CD4-positive, CD25-positive, alpha-beta regulatory T cell (primary cell): ENCODE measurements at regions not wholly inside any gene's neighbourhood (a gene's known extent, or its start where the extent isn't known, plus 50 kb on each side); places are given as distances from the start of the nearest gene placed in this dataset.

ENCODE experiments used
- ATAC-seq, 2 donors: fragments of 150-1000 bp; cut with Tn5 transposase; one replicate each; pipeline ENCODE4 v1.10.0; 2021; ENCODE audit warnings: low read depth in 2 of 2, moderate number of reproducible peaks in 2 of 2, moderate library complexity in 1 of 2
- DNase-seq, 3 donors: peaks; one replicate each; pipeline versions ENCODE4 v3.0.0 to v3.0.0-alpha.2; 2012 to 2022; ENCODE audit warnings: mixed read lengths in 1 of 3
- H3K27ac ChIP-seq: one replicate; pipeline ENCODE4 v1.7.0; 2013; ENCODE audit warnings: mild to moderate bottlenecking, low read length; ENCODE audit not compliant: insufficient read depth, poor library complexity, severe bottlenecking
- H3K27me3 ChIP-seq: one replicate; pipeline ENCODE4 v1.7.0; 2013; ENCODE audit warnings: low read length; ENCODE audit not compliant: control insufficient read depth, insufficient read depth
- H3K36me3 ChIP-seq: one replicate; pipeline ENCODE4 v1.7.0; 2013; ENCODE audit warnings: mild to moderate bottlenecking, low read length, moderate library complexity; ENCODE audit not compliant: control insufficient read depth, insufficient read depth
- H3K4me1 ChIP-seq: 2 replicates; pipeline ENCODE4 v1.7.0; 2013; ENCODE audit warnings: mild to moderate bottlenecking, low read length; ENCODE audit not compliant: insufficient read depth, control insufficient read depth, poor library complexity, severe bottlenecking
- H3K4me3 ChIP-seq: one replicate; pipeline ENCODE4 v1.7.0; 2013; ENCODE audit warnings: low read depth, mild to moderate bottlenecking, low read length, moderate library complexity
- H3K9me3 ChIP-seq, 2 experiments: 1 replicate in 1 of 2; 2 replicates in 1 of 2; pipeline ENCODE4 v1.7.0; 2013; ENCODE audit warnings: low read length in 2 of 2, mild to moderate bottlenecking in 1 of 2, moderate library complexity in 1 of 2; ENCODE audit not compliant: control insufficient read depth in 2 of 2
- H3K27ac Mint-ChIP-seq, 3 donors: one replicate each; pipeline ENCODE4 v1.8.0; 2020 to 2022; ENCODE audit warnings: mild to moderate bottlenecking in 3 of 3, mixed read lengths in 3 of 3, moderate library complexity in 2 of 3
- H3K27me3 Mint-ChIP-seq: one replicate; pipeline ENCODE4 v1.8.0; 2022; ENCODE audit warnings: mild to moderate bottlenecking, mixed read lengths
- H3K36me3 Mint-ChIP-seq: one replicate; pipeline ENCODE4 v1.8.0; 2020; ENCODE audit warnings: mixed read lengths
- H3K4me1 Mint-ChIP-seq, 4 donors: one replicate each; pipeline ENCODE4 v1.8.0; 2020 to 2022; ENCODE audit warnings: mixed read lengths in 4 of 4, mild to moderate bottlenecking in 1 of 4
- H3K4me3 Mint-ChIP-seq, 4 donors: one replicate each; pipeline ENCODE4 v1.8.0; 2020 to 2022; ENCODE audit warnings: mild to moderate bottlenecking in 4 of 4, mixed read lengths in 4 of 4, moderate library complexity in 3 of 4
- H3K9me3 Mint-ChIP-seq, 7 donors: one replicate each; pipeline ENCODE4 v1.8.0; 2020 to 2022; ENCODE audit warnings: mixed read lengths in 7 of 7, mild to moderate bottlenecking in 3 of 7, moderate library complexity in 2 of 7

GRCh38 chr4:152176627-152177214 lies 359.2 kb downstream of the FBXW7 start:
- Mint-ChIP-seq H3K4me3 (no peak overlapping the region), H3K36me3 (no peaks in the 10 kb centered on the region), H3K27ac (no peak overlapping the region), H3K9me3 (peaks cover 0 to 2% (median 0%) of the 10 kb centered on the region in 7 donors), H3K4me1 (peaks cover 0 to 11% (median 1%) of the 10 kb centered on the region in 4 donors), H3K27me3 (peaks cover 6% of the 10 kb centered on the region)
- H3K27me3 ChIP-seq: no peaks in the 10 kb centered on the region
- ATAC-seq (no peak), DNase-seq (no peak)
- no peak overlapping the region for H3K4me3 ChIP-seq
- H3K27ac ChIP-seq: no peak overlapping the region
- no peaks in the 10 kb centered on the region for H3K9me3 ChIP-seq
- no peaks in the 10 kb centered on the region for H3K4me1 ChIP-seq
- no peaks in the 10 kb centered on the region for H3K36me3 ChIP-seq

DNA sequence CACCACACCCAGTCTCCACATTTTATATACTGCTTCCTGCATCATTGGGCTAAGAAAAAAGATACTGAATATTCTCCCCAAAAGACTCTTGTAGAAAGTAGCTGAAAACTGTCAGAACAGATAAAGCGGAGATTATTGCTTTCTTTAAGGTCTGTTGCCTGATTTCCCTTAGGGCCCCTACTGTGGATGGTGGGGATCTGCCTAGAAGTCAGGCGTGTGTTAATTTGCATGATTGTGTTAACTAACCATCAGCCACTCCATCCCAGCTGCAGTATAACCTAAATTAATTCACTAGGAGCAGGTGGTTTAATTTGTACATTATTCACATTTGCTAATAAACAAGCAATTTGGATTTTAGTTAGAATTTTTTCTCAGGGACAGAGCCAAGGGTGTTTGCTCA lies 360.3 kb downstream of the FBXW7 start:
- H3K36me3 ChIP-seq: no peaks in the 10 kb centered on the region
- Mint-ChIP-seq H3K27me3 (peaks cover 6% of the 10 kb centered on the region), H3K9me3 (peaks cover 0 to 2% (median 0%) of the 10 kb centered on the region in 7 donors), H3K27ac (no peak overlapping the region), H3K4me3 (no peak overlapping the region), H3K4me1 (peaks cover 0 to 11% (median 1%) of the 10 kb centered on the region in 4 donors), H3K36me3 (no peaks in the 10 kb centered on the region)
- ATAC-seq: no peak
- H3K4me1 ChIP-seq: no peaks in the 10 kb centered on the region
- no peak overlapping the region for H3K27ac ChIP-seq
- DNase-seq: no peak
- no peak overlapping the region for H3K4me3 ChIP-seq
- no peaks in the 10 kb centered on the region for H3K27me3 ChIP-seq
- no peaks in the 10 kb centered on the region for H3K9me3 ChIP-seq

DNA sequence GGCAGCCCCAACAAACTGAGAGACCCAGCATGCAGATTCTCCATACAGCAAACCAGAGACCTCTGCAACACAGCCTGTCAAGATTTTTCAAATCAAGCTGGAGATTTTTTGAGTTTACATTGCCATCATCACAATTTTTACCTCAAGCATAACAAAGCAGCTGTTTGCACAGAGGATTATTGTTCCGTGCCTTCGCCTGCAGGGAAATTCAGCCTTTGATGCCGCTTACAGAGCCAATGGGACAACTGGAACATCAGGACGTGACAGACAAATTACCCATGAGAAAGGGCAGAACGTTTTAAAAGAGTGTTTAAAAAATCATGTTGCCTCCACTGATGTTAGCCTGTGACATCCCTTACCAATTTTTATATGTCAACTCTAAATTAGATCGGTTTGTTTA lies 363.7 kb downstream of the FBXW7 start:
- no peaks in the 10 kb centered on the region for H3K9me3 ChIP-seq
- H3K36me3 ChIP-seq: no peaks in the 10 kb centered on the region
- no peak overlapping the region for H3K27ac ChIP-seq
- Mint-ChIP-seq H3K27ac (no peak overlapping the region), H3K4me1 (peaks cover 0 to 3% (median 0%) of the 10 kb centered on the region in 4 donors), H3K27me3 (peaks cover 15% of the 10 kb centered on the region), H3K9me3 (peaks cover 0 to 2% (median 0%) of the 10 kb centered on the region in 7 donors), H3K4me3 (no peak overlapping the region), H3K36me3 (no peaks in the 10 kb centered on the region)
- no peak overlapping the region for H3K4me3 ChIP-seq
- no peak for ATAC-seq
- no peaks in the 10 kb centered on the region for H3K4me1 ChIP-seq
- H3K27me3 ChIP-seq: no peaks in the 10 kb centered on the region
- DNase-seq: no peak

DNA sequence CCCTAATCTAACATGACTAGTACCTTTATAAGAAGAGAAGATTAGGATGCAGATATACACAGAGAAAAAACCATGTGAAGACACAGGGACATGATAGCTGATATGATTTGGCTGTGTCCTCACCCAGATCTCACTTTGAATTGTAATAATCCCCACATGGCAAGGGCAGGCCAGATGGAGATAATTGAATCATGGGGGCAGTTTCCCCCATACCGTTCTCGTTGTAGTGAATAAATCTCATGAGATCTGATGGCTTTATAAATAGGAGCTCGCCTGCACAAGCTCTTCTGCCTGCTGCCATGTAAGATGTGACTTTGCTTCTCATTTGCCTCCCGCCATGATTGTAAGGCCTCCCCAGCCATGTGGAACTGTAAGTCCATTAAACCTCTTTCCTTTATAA lies 364.3 kb downstream of the FBXW7 start:
- Mint-ChIP-seq H3K36me3 (no peaks in the 10 kb centered on the region), H3K4me3 (no peak overlapping the region)

GRCh38 chr4:152169683-152170082 lies 366.2 kb downstream of the FBXW7 start:
- H3K36me3 Mint-ChIP-seq: no peaks in the 10 kb centered on the region
- no peaks in the 10 kb centered on the region for H3K4me1 ChIP-seq
- no peak overlapping the region for H3K27ac ChIP-seq
- no peaks in the 10 kb centered on the region for H3K36me3 ChIP-seq
- ATAC-seq (no peak), DNase-seq (no peak)
- no peak overlapping the region for H3K4me3 ChIP-seq
- no peak overlapping the region for H3K4me3 Mint-ChIP-seq
- H3K27me3 Mint-ChIP-seq: peaks cover 17% of the 10 kb centered on the region
- peaks cover under 1% of the 10 kb centered on the region for H3K27me3 ChIP-seq
- peak overlapping the region in 1 of 3 donors; percentile 26 for H3K27ac Mint-ChIP-seq
- no peaks in the 10 kb centered on the region for H3K4me1 Mint-ChIP-seq
- no peaks in the 10 kb centered on the region for H3K9me3 ChIP-seq
- peaks cover 0 to 3% (median 0%) of the 10 kb centered on the region in 7 donors for H3K9me3 Mint-ChIP-seq

More for the DNA sequence above, 364.3 kb downstream of the FBXW7 start:
- Mint-ChIP-seq H3K27ac (no peak overlapping the region), H3K4me1 (peaks cover 0 to 3% (median 0%) of the 10 kb centered on the region in 4 donors), H3K9me3 (peaks cover 0 to 2% (median 0%) of the 10 kb centered on the region in 7 donors), H3K27me3 (peaks cover 17% of the 10 kb centered on the region)
- Histone ChIP-seq H3K36me3 (no peaks in the 10 kb centered on the region), H3K27me3 (no peaks in the 10 kb centered on the region), H3K4me1 (no peaks in the 10 kb centered on the region), H3K4me3 (no peak overlapping the region), H3K9me3 (no peaks in the 10 kb centered on the region), H3K27ac (no peak overlapping the region)
- no peak for ATAC-seq
- no peak for DNase-seq

DNA sequence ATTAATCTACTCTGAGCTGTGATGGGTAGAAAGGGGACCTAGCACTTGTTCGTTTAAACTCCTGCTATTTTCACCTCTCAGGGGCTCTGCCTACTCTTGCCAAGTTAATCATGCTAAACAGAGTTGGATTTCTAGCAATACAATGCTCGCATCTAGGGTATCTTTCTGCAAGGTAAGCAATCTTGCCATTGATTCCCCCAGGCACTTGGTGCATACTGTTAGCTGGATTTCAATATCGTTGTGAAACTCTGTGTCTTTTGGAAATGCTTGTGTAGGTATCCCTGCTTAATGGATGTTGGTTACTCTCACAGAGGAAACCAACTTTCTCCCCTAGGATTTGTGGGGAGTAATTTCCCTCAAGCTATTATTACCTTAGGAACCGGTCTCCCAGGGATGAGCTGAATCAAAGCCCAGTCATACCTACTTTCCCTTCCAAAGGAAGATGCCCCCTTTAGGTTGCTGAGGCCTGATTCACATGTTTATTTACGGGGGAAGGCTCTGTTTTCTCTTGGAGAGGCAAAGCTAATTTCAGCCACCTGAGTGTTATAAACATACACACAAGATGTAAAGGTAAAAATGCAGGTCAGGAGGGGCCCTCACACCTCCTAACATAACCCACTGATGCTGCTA lies 366.8 kb downstream of the FBXW7 start:
- Mint-ChIP-seq H3K27ac (peak overlapping the region in 1 of 3 donors; percentile 26), H3K27me3 (peaks cover 21% of the 10 kb centered on the region), H3K9me3 (peaks cover 0 to 4% (median 0%) of the 10 kb centered on the region in 7 donors), H3K4me3 (no peak overlapping the region), H3K4me1 (no peaks in the 10 kb centered on the region), H3K36me3 (no peaks in the 10 kb centered on the region)
- H3K36me3 ChIP-seq: no peaks in the 10 kb centered on the region
- H3K27ac ChIP-seq: no peak overlapping the region
- DNase-seq (no peak), ATAC-seq (no peak)
- H3K4me3 ChIP-seq: no peak overlapping the region
- no peaks in the 10 kb centered on the region for H3K9me3 ChIP-seq
- no peaks in the 10 kb centered on the region for H3K4me1 ChIP-seq
- H3K27me3 ChIP-seq: peaks cover 3% of the 10 kb centered on the region

- no peaks in the 10 kb centered on the region for H3K4me1 Mint-ChIP-seq
- H3K27me3 Mint-ChIP-seq: peaks cover 29% of the 10 kb centered on the region
- H3K27ac Mint-ChIP-seq: no peak overlapping the region
- no peak for DNase-seq
- H3K27me3 ChIP-seq: peaks cover 3% of the 10 kb centered on the region
- no peak for ATAC-seq
- H3K4me3 Mint-ChIP-seq: no peak overlapping the region
- peaks cover 0 to 4% (median 0%) of the 10 kb centered on the region in 7 donors for H3K9me3 Mint-ChIP-seq
- H3K4me1 ChIP-seq: no peaks in the 10 kb centered on the region
- H3K36me3 ChIP-seq: no peaks in the 10 kb centered on the region
- no peak overlapping the region for H3K4me3 ChIP-seq
- no peak overlapping the region for H3K27ac ChIP-seq
- no peaks in the 10 kb centered on the region for H3K36me3 Mint-ChIP-seq
- H3K9me3 ChIP-seq: no peaks in the 10 kb centered on the region
These were observed 369.3 kb downstream of the FBXW7 start for GRCh38 chr4:152166567-152166966.

GRCh38 chr4:152165846-152166245 lies 370.0 kb downstream of the FBXW7 start:
- H3K9me3 ChIP-seq: no peaks in the 10 kb centered on the region
- no peaks in the 10 kb centered on the region for H3K36me3 Mint-ChIP-seq
- H3K27ac ChIP-seq: no peak overlapping the region
- H3K36me3 ChIP-seq: no peaks in the 10 kb centered on the region
- ATAC-seq: no peak
- peaks cover 29% of the 10 kb centered on the region for H3K27me3 Mint-ChIP-seq
- H3K4me1 Mint-ChIP-seq: no peaks in the 10 kb centered on the region
- H3K4me3 Mint-ChIP-seq: no peak overlapping the region
- peaks cover 3% of the 10 kb centered on the region for H3K27me3 ChIP-seq
- H3K27ac Mint-ChIP-seq: no peak overlapping the region
- peaks cover 0 to 4% (median 0%) of the 10 kb centered on the region in 7 donors for H3K9me3 Mint-ChIP-seq
- H3K4me1 ChIP-seq: no peaks in the 10 kb centered on the region
- H3K4me3 ChIP-seq: no peak overlapping the region
- DNase-seq: no peak
